ENCODE measurements at regions not wholly inside any gene's neighbourhood (a gene's known extent, or its start where the extent isn't known, plus 50 kb on each side); places are given as distances from the start of the nearest gene placed in this dataset.

- no peak overlapping the region for H3K4me3 ChIP-seq (ENCODE audit: control insufficient read depth, low read depth, low read length)
- DNase-seq (ENCODE audit: low read depth) = no peak
- TF ChIP-seq, protein P1, sequence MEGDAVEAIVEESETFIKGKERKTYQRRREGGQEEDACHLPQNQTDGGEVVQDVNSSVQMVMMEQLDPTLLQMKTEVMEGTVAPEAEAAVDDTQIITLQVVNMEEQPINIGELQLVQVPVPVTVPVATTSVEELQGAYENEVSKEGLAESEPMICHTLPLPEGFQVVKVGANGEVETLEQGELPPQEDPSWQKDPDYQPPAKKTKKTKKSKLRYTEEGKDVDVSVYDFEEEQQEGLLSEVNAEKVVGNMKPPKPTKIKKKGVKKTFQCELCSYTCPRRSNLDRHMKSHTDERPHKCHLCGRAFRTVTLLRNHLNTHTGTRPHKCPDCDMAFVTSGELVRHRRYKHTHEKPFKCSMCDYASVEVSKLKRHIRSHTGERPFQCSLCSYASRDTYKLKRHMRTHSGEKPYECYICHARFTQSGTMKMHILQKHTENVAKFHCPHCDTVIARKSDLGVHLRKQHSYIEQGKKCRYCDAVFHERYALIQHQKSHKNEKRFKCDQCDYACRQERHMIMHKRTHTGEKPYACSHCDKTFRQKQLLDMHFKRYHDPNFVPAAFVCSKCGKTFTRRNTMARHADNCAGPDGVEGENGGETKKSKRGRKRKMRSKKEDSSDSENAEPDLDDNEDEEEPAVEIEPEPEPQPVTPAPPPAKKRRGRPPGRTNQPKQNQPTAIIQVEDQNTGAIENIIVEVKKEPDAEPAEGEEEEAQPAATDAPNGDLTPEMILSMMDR (IDR thresholded peaks at IDR 0.05; ENCODE audit: control insufficient read depth, insufficient read depth, low read depth, low read length, missing control alignments) = no peak
These were observed 95.5 kb upstream of the FZD10 start for GRCh38 chr12:130066742-130067141.

DNA sequence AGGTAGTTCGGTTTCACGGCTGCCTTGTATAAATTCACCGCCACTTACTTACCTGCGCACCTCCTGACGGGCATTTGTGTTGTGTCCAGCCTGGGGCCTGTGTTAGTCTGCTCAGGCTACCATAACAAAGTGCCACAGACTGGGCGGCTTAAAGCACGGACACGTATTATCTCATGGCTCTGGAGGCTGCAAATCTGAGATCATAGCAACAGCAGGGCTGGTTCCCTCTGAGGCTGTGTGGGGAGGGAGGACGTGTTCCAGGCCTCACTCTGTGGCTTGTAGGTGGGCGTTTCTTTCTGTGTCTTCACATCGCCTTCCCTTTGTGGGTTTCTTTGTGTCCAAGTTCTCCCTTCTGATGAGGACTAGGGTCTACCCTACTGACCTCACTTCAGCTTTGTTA lies 93.5 kb upstream of the FZD10 start:
- DNase-seq (ENCODE audit: low read depth) = no peak
- TF ChIP-seq, protein P1 (IDR thresholded peaks at IDR 0.05; ENCODE audit: control insufficient read depth, insufficient read depth, low read depth, low read length, missing control alignments) = no peak
- no peak overlapping the region for H3K4me3 ChIP-seq (ENCODE audit: control insufficient read depth, low read depth, low read length)

- no peak for DNase-seq (ENCODE audit: low read depth)
- H3K4me3 ChIP-seq (ENCODE audit: control insufficient read depth, low read depth, low read length) = no peak overlapping the region
- TF ChIP-seq, protein P1 (IDR thresholded peaks at IDR 0.05; ENCODE audit: control insufficient read depth, insufficient read depth, low read depth, low read length, missing control alignments) = no peak
These were observed 92.1 kb upstream of the FZD10 start for GRCh38 chr12:130070126-130070611.

DNA sequence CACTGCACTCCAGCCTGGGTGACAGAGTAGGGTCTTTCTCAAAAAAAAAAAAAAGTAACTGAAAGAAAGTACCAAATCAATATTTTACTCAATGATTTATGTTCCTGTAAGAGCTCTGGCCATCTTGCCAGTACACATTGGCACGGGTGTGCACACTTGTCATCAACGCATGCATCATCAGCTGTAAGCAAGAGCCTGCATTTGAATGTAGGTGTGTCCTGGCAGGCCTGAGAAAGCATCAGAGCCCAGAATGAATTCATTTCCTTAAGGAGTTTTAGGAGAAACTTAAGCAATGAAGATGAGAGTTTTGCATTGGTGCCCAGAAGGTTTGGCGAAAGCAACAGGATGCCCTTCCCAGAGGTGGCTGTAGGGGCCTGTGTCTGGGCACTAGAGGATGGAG lies 88.5 kb upstream of the FZD10 start:
- H3K4me3 ChIP-seq (ENCODE audit: control insufficient read depth, low read depth, low read length) = no peak overlapping the region

GRCh38 chr12:130074661-130075406 lies 87.4 kb upstream of the FZD10 start:
- DNase-seq (ENCODE audit: low read depth) = no peak
- TF ChIP-seq, protein P1 (IDR thresholded peaks at IDR 0.05; ENCODE audit: control insufficient read depth, insufficient read depth, low read depth, low read length, missing control alignments) = no peak
- H3K4me3 ChIP-seq (ENCODE audit: control insufficient read depth, low read depth, low read length) = no peak overlapping the region

More for the DNA sequence above, 88.5 kb upstream of the FZD10 start:
- TF ChIP-seq, protein P1 (IDR thresholded peaks at IDR 0.05; ENCODE audit: control insufficient read depth, insufficient read depth, low read depth, low read length, missing control alignments) = no peak
- no peak for DNase-seq (ENCODE audit: low read depth)

DNA sequence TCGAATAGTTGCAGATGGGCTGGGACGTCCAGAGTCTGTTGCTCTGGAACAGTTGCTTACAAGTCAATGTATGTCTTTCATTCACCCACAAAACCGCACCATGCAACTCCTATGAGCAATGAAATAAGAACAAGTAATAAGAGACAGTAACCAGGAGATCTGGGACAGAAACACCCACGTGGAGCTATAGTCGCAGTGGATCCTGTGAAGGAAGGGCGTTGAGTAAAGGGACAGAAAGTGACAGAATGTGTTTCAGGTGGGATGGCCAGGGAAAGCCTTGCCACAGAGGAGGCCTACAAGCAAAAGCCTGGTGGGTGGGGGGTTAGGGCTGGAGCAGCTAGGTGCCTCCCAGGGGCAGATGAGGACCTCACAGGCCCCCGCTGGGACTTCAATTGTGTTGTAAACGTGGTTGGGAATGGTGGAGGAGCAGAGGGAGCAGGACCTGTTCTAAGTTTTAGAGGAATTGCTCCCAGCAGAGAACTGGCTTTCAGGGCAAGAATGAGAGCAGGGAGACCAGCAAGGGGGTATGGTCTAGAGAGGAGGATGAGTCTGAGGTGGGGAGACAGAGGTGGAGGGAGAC lies 86.7 kb upstream of the FZD10 start:
- DNase-seq (ENCODE audit: low read depth) = no peak
- TF ChIP-seq, protein P1 (IDR thresholded peaks at IDR 0.05; ENCODE audit: control insufficient read depth, insufficient read depth, low read depth, low read length, missing control alignments) = no peak
- no peak overlapping the region for H3K4me3 ChIP-seq (ENCODE audit: control insufficient read depth, low read depth, low read length)
